ENCODE measurements at regions not wholly inside any gene's neighbourhood (a gene's known extent, or its start where the extent isn't known, plus 50 kb on each side); places are given as distances from the start of the nearest gene placed in this dataset.

GRCh38 chr1:234839663-234840062 is 229.7 kb upstream of the IRF2BP2 start (continued):
- no peak for TF ChIP-seq EP300 (IDR thresholded peaks at IDR 0.05; ENCODE audit: borderline replicate concordance in 1 of 2, low read depth in 1 of 2, low read length in 1 of 2)
- no peak for TF ChIP-seq ZBTB33 (IDR thresholded peaks at IDR 0.05; ENCODE audit: borderline replicate concordance, low read depth)
- no peak for TF ChIP-seq TAF1 (IDR thresholded peaks at IDR 0.05; ENCODE audit: borderline replicate concordance, low read depth, low read length)
- TF ChIP-seq RFX5 (IDR thresholded peaks at IDR 0.05; ENCODE audit: low read length) = no peak

GRCh38 chr1:234838820-234839219 is 228.8 kb upstream of the IRF2BP2 start:
- no peak overlapping the region for H3K9ac ChIP-seq
- H3K79me2 ChIP-seq (ENCODE audit: insufficient read depth) = no peaks in the 10 kb centered on the region
- CTCF ChIA-PET = no interaction called here
- no peaks in the 10 kb centered on the region for H4K20me1 ChIP-seq (ENCODE audit: insufficient read depth)
- H3K9me3 ChIP-seq = no peaks in the 10 kb centered on the region
- TF ChIP-seq NRF1 (IDR thresholded peaks at IDR 0.05; ENCODE audit: low read depth, low read length) (no peak), ELF1 (IDR thresholded peaks at IDR 0.05) (no peak), REST (IDR thresholded peaks at IDR 0.05; ENCODE audit: low read depth, low read length) (no peak), TCF12 (IDR thresholded peaks at IDR 0.05) (no peak), TEAD4 (IDR thresholded peaks at IDR 0.05; ENCODE audit: borderline replicate concordance, insufficient read depth) (no peak), SMC3 (IDR thresholded peaks at IDR 0.05; ENCODE audit: low read depth, low read length) (no peak)
- no peak overlapping the region for H3K4me2 ChIP-seq
- no peak overlapping the region for H3K4me3 ChIP-seq (ENCODE audit: low read depth in 2 of 2, low read length in 1 of 2)
- POLR2A ChIA-PET = no interaction called here
- no peaks in the 10 kb centered on the region for H3K36me3 ChIP-seq (replicated peaks in 1 of 2; ENCODE audit: control insufficient read depth in 1 of 2, insufficient read depth in 2 of 2, low read length in 1 of 2)
- H3K27ac ChIP-seq (ENCODE audit: low read depth in 2 of 2, low read length in 1 of 2) = no peak overlapping the region
- H2AFZ ChIP-seq (ENCODE audit: low read depth) = no peak overlapping the region
- no peaks in the 10 kb centered on the region for H3F3A ChIP-seq (replicated peaks; ENCODE audit: insufficient read depth)
- 77% methylated on average over 1 of the region's 1 CpG for WGBS (ENCODE audit: low lambda C conversion rate)
- H3K27me3 ChIP-seq (ENCODE audit: insufficient read depth) = no peaks in the 10 kb centered on the region
- no peaks in the 10 kb centered on the region for H3K9me2 ChIP-seq
- H3K4me1 ChIP-seq (ENCODE audit: control insufficient read depth in 1 of 2, insufficient read depth in 2 of 2, low read depth in 1 of 2, low read length in 1 of 2) = peaks cover 0 to 9% of the 10 kb centered on the region in 2 experiments; a peak in 2 of 4 replicates
- no peak for DNase-seq

GRCh38 chr1:234838182-234838581 is 228.2 kb upstream of the IRF2BP2 start:
- H3K9me3 ChIP-seq = no peaks in the 10 kb centered on the region

More at GRCh38 chr1:234838182-234838581, 228.2 kb upstream of the IRF2BP2 start:
- no peaks in the 10 kb centered on the region for H3K79me2 ChIP-seq (ENCODE audit: insufficient read depth)
- TF ChIP-seq SIN3A (IDR thresholded peaks at IDR 0.05; ENCODE audit: borderline replicate concordance, low read depth, low read length) = no peak
- no peak overlapping the region for H3K4me2 ChIP-seq
- no peak overlapping the region for H3K4me3 ChIP-seq (ENCODE audit: low read depth in 2 of 2, low read length in 1 of 2)
- H2AFZ ChIP-seq (ENCODE audit: low read depth) = no peak overlapping the region
- no peaks in the 10 kb centered on the region for H3K27me3 ChIP-seq (ENCODE audit: insufficient read depth)
- CTCF ChIA-PET = no interaction called here
- no peaks in the 10 kb centered on the region for H3F3A ChIP-seq (replicated peaks; ENCODE audit: insufficient read depth)
- 95% methylated on average over 1 of the region's 1 CpG for WGBS (ENCODE audit: low lambda C conversion rate)
- no peaks in the 10 kb centered on the region for H4K20me1 ChIP-seq (ENCODE audit: insufficient read depth)
- no peak for DNase-seq
- H3K4me1 ChIP-seq (ENCODE audit: control insufficient read depth in 1 of 2, insufficient read depth in 2 of 2, low read depth in 1 of 2, low read length in 1 of 2) = peaks cover 0 to 9% of the 10 kb centered on the region in 2 experiments; a peak in 2 of 4 replicates
- H3K36me3 ChIP-seq (replicated peaks in 1 of 2; ENCODE audit: control insufficient read depth in 1 of 2, insufficient read depth in 2 of 2, low read length in 1 of 2) = no peaks in the 10 kb centered on the region
- no peak overlapping the region for H3K27ac ChIP-seq (ENCODE audit: low read depth in 2 of 2, low read length in 1 of 2)
- no peaks in the 10 kb centered on the region for H3K9me2 ChIP-seq
- H3K9ac ChIP-seq = no peak overlapping the region
- POLR2A ChIA-PET = no interaction called here

Data from SK-N-SH (cell line).